Stimulated activated CD4-positive, alpha-beta T cell treated with anti-CD3 and anti-CD28 coated beads, Interleukin-1b, Interleukin-23, amount 100 ng/mL, for 1 hour (primary cell): ENCODE measurements at regions not wholly inside any gene's neighbourhood (a gene's known extent, or its start where the extent isn't known, plus 50 kb on each side); places are given as distances from the start of the nearest gene placed in this dataset.

Experiments
- DNase-seq, 2 donors: peaks; one replicate each; pipeline ENCODE4 v3.0.0-alpha.2; 2020; ENCODE audit warnings: low read depth in 2 of 2

DNA sequence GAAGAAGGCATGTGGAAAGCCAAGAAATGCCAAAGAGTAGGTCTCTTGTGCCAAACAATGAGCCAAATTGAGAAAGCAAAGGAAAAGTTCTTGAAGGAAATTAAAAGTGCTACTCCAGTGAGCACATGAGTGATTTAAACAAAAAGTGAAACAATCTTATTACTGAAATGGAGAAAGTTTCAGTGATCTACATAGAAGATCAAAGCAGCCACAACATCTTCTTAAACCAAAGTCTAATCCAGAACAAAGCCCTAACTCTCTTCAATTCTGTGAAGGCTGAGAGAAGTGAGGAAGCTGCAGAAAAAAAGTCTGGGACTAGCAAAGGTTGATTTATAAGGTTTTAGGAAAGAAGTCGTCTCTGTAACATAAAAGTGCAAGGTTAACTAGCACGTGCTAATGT lies 259.6 kb downstream of the FLRT2 start:
- DNase-seq, result no peak

DNA sequence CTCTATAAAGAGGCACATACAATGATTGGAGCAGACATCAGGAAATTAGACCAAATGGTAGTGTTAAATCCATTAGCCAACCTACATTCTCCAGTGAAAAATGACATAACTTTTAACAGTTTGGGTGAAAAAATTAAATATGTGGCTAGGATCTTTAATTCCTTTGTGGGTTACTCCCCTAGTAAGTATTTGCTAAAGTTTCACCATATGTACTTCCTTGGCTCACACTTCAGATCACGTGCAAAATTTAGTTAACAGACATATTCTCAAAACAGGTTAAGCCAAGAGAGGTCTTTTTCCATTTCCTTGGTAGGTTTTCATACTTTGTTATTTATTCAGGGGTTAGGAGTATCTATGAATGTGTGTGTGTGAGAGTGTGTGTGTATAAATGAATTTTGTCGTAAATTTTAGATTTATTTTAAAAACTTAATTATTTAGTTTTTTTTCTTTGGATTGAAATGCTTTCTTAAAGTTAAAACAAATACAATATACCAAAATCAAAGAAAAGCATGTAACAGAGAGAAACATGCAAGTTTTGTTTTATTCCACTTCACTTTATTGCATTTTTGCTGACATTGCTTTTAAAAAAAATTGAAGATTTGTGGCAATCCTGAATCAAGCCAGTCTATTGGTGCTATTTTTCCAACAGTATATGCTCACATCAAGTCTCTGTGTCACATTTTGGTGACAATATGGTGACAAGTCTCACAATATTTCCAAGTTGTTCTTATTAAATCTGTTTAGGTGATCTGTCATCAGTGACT lies 258.7 kb downstream of the FLRT2 start:
- no peak for DNase-seq

DNA sequence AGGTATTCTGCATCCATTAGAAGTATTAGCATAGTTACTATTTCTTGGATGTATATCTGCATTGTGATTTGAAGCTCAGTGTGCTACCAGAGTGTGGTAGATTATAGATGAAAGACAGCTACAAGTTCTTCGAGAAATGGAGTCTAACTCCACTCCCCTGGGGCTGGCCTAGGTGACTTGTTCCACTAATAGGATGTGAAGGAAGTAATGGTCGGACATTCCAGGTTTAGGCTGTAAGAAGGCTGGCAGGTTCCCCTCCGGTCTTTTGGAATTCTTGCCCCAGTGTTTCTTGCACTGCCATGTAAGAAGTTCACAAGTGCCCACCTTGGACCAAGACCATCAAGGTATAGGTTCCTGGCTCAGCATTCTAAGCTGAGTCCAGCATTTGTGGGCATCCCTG lies 236.4 kb downstream of the FLRT2 start:
- no peak for DNase-seq

DNA sequence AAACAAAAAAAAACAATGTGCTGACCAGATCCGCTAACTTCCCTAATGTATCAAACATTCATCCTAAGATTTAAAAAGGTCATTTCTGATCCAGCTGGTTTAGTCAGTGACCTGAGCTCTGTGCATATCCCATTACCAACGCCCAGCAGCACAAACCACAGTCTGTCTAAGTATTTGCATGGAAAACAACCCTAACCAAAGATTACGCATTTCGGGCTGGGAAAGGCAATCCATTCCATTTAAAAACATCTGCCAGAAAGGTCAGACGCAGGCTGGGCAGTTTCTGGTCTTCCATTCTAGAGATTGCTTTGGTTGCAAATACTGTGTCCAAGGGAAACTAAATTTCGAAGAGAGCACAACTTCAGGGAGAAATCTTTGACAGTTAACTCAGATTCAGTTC lies 234.9 kb downstream of the FLRT2 start:
- no peak for DNase-seq

DNA sequence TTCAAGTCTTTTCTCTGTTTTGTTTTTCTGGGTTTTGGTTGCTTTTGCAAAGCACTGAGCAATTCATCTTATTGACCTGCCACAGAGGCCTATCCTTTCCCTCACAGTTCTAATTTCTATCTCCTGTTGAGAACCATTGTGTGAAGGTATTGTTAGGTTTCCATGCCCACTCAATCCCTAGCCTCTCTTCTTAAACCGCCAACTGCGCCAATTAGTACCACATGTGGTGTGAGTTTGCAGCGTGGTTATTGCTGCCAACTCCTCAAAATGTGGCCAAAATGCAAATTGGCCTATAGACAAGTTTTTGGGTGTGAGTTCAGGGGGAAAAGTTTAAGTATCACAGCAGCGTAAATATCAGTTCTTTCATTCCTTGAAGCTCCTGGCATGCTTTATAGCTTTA lies 232.6 kb downstream of the FLRT2 start:
- no peak for DNase-seq

DNA sequence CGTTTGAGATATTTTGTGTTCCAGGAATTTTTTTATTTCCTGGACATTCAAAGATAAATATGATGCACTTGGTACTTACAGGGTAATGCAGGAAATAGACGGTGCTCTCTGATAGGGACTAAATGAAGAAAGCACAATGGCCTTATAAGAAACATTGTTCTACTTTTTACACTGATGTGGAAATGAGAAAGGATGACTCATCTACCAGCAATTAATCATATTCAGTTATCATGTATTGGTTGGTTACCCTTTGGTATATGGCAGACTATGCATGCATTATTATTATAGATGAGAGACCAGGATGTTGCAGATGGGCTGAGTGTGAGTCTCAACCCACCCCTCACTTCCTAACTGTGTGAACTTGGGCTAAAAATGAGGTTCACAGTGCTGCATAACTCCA lies 222.2 kb downstream of the FLRT2 start:
- no peak for DNase-seq

DNA sequence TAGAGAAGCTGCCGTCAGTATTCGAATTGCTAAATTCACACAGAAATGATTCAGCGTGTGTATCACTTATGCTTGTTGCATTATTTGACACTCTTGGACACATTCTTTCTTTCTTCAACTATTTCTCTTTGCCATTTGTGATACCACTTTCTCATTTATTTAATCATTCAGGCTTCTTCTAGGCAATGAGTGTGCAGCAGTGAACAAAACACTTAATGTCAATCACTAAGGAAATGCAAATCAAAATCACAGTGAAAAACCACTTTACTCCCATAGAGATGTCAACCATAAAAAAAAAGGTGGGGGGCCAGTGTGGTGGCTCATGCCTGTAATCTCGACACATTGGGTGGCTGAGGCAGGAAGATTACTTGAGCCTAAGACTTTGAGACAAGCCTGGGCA lies 214.6 kb downstream of the FLRT2 start:
- DNase-seq, result no peak

DNA sequence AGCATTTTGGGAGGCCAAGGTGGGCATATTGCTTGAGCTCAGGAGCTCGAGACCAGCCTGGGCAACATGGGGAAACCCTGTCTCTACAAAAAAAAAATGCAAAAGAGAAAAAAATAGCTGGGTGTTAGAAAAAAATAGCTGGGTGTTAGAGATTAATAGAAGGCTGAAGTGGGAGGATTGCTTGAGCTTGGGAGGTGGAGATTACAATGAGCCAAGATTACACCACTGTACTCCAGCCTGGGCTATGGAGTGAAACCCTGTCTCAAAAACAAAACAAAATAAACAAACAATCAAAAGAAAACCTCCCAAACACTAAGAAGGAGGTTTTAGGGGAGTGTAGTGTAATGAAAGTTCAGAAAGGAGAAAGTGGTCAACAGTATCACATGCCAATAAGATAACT lies 202.1 kb downstream of the FLRT2 start:
- no peak for DNase-seq

DNA sequence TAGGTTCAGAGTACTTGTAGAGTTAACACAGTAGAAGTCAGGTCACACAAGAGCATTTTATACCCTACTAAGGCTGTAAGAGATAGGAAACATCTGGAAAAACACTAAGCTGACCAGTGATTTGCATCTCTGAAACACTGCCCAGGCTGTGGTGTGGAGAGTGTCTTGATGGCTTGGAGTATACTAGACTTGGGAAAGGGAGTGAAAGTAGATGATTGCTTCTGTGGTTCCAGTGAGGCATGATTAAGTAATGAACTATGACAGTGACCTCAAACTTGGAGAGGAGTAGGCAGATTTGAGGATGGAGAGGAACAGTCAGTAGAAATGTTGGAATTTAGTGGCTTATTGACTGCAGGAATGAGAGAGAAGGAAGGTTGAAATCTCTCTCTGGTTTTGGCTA lies 201.2 kb downstream of the FLRT2 start:
- DNase-seq, result no peak

DNA sequence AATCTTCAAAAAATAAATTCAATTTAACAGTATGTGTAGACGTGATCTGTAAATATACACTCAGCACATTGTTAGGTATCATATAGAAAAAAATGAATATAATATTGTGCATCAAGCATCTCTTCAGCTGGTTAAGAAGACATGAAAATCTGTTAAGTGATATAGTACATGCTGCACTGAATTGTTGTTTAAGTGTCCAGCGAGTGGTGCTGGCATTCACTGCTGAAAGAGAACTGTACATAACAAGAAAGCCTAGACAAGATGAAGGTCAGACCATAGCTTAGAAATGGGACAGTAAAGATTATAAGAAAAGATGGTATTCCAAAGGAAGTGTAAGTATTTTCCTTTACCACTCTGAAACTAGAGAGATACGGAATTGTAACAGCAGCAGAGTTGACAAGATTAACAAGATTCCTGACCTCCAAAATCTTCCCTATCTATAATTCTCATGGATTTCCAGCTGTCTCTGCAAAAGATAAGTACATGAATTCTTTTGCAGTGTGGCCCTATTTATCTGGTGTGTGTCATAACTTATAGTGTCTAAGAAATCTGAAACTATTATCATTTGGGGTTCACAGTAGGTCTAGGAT lies 198.6 kb downstream of the FLRT2 start:
- DNase-seq, result no peak

DNA sequence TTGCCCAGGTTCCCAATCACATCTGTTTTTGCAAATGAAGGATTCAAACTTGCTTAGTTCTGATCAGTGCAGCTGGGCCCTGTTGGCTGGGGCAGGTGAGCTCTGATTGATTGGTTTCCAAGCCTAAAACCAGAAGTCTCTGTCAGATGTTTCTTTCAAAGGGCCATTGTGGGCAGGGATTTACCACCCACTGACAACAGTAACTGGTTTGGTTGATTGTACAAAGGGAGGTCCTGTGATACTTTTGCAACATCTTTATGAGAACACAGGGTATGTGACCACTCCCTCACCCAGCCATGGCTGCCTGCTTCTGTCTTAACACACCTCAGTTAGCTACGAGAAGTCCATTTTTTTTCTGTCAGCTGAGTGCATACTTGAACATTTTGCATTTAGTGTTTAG lies 184.1 kb downstream of the FLRT2 start:
- no peak for DNase-seq

DNA sequence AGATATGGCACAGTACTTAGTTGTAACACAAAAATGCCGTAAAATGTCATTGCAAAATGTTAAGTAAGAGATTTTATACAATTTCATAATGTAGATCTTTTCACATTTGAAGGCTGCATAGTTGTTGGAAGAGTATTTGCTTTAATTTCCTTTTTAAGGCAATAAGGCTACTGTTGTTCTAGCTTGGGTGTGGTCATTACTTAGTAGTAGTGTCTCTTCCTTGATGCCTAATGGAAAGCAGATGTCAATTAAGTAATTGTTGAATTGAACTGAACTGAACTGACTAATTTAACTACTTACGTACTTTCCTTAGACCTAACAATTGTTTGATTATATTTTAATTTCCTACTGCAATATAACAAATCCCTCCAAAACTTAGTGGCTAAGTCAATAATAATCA lies 181.7 kb downstream of the FLRT2 start:
- DNase-seq, result no peak
